ENCODE measurements at regions not wholly inside any gene's neighbourhood (a gene's known extent, or its start where the extent isn't known, plus 50 kb on each side); places are given as distances from the start of the nearest gene placed in this dataset.

DNA sequence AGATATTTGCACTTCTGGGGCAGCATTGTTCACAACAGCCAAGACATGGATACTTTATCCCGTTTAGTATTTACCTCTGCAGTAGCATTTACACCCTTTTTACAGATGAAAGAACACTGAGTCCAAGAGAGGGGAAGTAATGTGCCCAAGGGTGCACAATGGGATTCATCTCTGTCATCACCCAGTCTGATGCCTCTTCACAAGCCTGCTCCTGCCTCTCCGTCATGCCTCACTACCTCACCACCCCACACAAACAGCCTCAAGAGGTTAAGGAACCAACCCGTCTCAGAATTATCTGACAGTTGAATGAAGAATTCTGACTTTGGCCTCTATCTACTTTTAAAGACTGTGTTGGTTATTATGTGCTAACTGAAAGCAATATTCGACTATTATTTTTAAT, 368.4 kb downstream of the ATP23 start:
- TF ChIP-seq, protein P1, sequence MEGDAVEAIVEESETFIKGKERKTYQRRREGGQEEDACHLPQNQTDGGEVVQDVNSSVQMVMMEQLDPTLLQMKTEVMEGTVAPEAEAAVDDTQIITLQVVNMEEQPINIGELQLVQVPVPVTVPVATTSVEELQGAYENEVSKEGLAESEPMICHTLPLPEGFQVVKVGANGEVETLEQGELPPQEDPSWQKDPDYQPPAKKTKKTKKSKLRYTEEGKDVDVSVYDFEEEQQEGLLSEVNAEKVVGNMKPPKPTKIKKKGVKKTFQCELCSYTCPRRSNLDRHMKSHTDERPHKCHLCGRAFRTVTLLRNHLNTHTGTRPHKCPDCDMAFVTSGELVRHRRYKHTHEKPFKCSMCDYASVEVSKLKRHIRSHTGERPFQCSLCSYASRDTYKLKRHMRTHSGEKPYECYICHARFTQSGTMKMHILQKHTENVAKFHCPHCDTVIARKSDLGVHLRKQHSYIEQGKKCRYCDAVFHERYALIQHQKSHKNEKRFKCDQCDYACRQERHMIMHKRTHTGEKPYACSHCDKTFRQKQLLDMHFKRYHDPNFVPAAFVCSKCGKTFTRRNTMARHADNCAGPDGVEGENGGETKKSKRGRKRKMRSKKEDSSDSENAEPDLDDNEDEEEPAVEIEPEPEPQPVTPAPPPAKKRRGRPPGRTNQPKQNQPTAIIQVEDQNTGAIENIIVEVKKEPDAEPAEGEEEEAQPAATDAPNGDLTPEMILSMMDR (IDR thresholded peaks at IDR 0.05), result no peak
- no peak for TF ChIP-seq EP300 (IDR thresholded peaks at IDR 0.05)
- no peak for TF ChIP-seq POLR2AphosphoS5 (IDR thresholded peaks at IDR 0.05)
- no peak for TF ChIP-seq POLR2A (IDR thresholded peaks at IDR 0.05)

All from gastroesophageal sphincter (tissue), 3 donors.